ENCODE measurements at regions not wholly inside any gene's neighbourhood (a gene's known extent, or its start where the extent isn't known, plus 50 kb on each side); places are given as distances from the start of the nearest gene placed in this dataset.

DNA sequence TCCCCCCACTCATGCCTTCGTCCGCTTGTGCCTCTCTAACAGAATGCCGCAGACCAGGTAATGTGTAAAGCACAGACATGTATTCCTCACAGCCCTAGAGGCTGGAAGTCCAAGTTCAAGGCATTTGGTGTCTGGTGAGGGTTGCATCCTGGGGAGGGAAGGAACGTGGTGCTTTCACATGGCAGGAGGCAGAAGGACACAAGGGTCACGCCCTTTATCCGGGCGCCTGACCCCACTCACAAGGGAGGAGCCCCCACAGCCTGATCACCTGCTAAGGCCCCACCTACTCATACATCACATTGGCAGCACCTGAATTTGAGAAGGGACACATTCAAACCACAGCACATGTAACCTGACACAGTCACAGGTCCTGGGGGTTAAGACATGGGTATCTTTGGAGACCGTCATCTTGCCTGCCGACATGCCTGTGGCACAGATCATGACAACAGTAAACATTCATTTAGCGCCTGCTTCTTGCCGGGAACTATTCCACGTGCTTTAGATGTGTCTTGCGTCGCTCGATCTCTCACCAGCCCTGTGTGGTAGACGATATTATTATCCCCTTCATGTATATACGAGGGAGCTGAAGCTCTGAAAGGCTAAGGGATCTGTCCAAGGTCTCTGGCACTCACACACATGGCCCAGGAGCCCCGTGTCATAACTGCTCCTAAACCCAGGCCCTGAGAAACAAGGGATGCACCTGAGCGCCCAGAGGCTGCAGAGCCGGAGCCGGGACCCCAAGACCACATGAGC, 235.6 kb downstream of the NPHP4 start:
- no peak for TF ChIP-seq POLR2AphosphoS5 (IDR thresholded peaks at IDR 0.05; ENCODE audit: low read depth, low read length)
- TF ChIP-seq TAF1 (IDR thresholded peaks at IDR 0.05; ENCODE audit: borderline replicate concordance, insufficient read depth, low read length) = no peak
- TF ChIP-seq SIN3A (IDR thresholded peaks at IDR 0.05; ENCODE audit: borderline replicate concordance, insufficient read depth, low read length) = no peak

Measured in PFSK-1 (cell line).